Spleen (tissue), 7 donors: ENCODE measurements at regions not wholly inside any gene's neighbourhood (a gene's known extent, or its start where the extent isn't known, plus 50 kb on each side); places are given as distances from the start of the nearest gene placed in this dataset.

Experiments
- POLR2A ChIP-seq, 3 donors: fragments of 450-650 bp; IDR thresholded peaks; one replicate each; pipeline ENCODE4 v1.5.1; 2017; ENCODE audit warnings: antibody characterized with exemption in 3 of 3, mild to moderate bottlenecking in 1 of 3
- TF ChIP-seq, protein P1 (sequence below), 11 experiments: fragments of 200-600 bp in 7 of 11; fragments of 450-650 bp in 4 of 11; sonication (generic) in 4 of 11; IDR thresholded peaks in 8 of 11; conservative IDR thresholded peaks in 3 of 11; 1 replicate in 7 of 11; 2 replicates in 4 of 11; pipeline versions ENCODE4 v1.4.0 to v1.8.0; 2016 to 2021; ENCODE audit warnings: antibody characterized with exemption in 11 of 11, inconsistent platforms in 4 of 11, mild to moderate bottlenecking in 1 of 11
- donor health status: DM: no; HTN: no; CAD: no; lungs with moderate emphysema.
- donor health status: DM: no; HTN: no; CAD: no.
- donor health status: DM: no; HTN: no; CAD: no.

DNA sequence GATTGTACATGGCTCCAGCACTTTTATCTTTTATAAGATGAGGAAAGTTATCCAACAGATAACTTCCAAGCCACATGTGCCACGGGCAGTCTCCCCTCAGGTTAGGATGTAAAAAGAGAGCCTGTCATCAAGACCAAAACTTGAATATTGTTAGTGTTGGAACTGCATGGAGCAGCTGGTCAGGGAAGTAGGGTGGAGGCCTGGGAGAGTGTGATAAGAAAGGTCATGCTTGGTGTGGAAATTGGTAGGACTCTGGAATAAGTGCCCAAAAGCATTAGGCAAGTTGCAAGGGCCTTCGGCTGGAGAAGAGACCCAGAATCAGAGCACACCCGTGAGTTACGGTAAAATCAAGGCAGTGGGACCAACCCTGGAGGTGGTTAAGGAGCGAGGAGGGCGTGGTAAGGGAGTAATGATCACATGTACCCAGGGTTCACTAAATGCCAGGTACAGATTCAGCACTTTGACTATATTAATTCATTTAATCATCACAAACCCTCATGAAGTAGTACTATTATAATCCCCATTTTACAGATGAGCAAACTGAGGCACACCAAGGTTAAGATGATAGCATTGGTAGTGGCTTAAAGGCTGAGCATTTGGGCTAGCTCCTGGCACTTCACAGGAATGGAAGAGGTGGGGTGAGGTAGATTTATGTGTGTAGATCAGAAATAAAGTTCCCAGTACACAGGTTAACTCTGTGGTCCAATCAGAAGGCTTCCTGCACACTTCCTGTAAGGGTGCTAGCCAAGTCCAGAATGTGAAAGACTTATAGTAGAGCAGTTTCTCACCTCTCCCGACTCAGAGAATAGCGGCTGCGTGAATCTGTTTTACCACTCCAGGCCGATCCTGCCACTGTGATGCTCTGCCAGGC is 96.5 kb upstream of the ZNF608 start:
- TF ChIP-seq, protein P1, sequence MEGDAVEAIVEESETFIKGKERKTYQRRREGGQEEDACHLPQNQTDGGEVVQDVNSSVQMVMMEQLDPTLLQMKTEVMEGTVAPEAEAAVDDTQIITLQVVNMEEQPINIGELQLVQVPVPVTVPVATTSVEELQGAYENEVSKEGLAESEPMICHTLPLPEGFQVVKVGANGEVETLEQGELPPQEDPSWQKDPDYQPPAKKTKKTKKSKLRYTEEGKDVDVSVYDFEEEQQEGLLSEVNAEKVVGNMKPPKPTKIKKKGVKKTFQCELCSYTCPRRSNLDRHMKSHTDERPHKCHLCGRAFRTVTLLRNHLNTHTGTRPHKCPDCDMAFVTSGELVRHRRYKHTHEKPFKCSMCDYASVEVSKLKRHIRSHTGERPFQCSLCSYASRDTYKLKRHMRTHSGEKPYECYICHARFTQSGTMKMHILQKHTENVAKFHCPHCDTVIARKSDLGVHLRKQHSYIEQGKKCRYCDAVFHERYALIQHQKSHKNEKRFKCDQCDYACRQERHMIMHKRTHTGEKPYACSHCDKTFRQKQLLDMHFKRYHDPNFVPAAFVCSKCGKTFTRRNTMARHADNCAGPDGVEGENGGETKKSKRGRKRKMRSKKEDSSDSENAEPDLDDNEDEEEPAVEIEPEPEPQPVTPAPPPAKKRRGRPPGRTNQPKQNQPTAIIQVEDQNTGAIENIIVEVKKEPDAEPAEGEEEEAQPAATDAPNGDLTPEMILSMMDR (IDR thresholded peaks at IDR 0.05 in 8 of 11, conservative IDR thresholded peaks at IDR 0.05 in 3 of 11) = no peak
- TF ChIP-seq POLR2A (IDR thresholded peaks at IDR 0.05) = no peak
